WTC11 (cell line): ENCODE measurements at regions not wholly inside any gene's neighbourhood (a gene's known extent, or its start where the extent isn't known, plus 50 kb on each side); places are given as distances from the start of the nearest gene placed in this dataset.

Source experiments
- ATAC-seq: fragments of 200-7000 bp; cut with Tn5 transposase; 2 replicates; pipeline ENCODE4 v1.10.0; 2021; ENCODE audit warnings: mild to moderate bottlenecking, moderate library complexity
- CTCF ChIA-PET: fragments of 300-600 bp; sonication (Branson Sonifier 250); formaldehyde crosslinking; loops from one replicate; lab custom pipeline; 2021; ENCODE audit warnings: antibody characterized with exemption; lab: Charles Lee
- POLR2A ChIA-PET: fragments of 350-600 bp; sonication (Branson Sonifier 250); formaldehyde crosslinking; loops from one replicate; lab custom pipeline; 2021; ENCODE audit warnings: antibody characterized with exemption; lab: Charles Lee
- DNase-seq: peaks from one replicate; pipeline ENCODE4 v3.0.0; 2021; ENCODE audit warnings: low spot score
- H3K27ac Mint-ChIP-seq: 2 replicates; pipeline ENCODE4 v1.8.0; 2021; ENCODE audit warnings: mixed read lengths
- H3K27me3 Mint-ChIP-seq: 2 replicates; pipeline ENCODE4 v1.8.0; 2021; ENCODE audit warnings: low read depth, mild to moderate bottlenecking, moderate library complexity, mixed read lengths
- H3K36me3 Mint-ChIP-seq: 2 replicates; pipeline ENCODE4 v1.8.0; 2021; ENCODE audit warnings: mixed read lengths
- H3K4me1 Mint-ChIP-seq: 2 replicates; pipeline ENCODE4 v1.8.0; 2022; ENCODE audit warnings: mixed read lengths
- H3K4me3 Mint-ChIP-seq: 2 replicates; pipeline ENCODE4 v1.8.0; 2021; ENCODE audit warnings: mild to moderate bottlenecking, moderate library complexity, mixed read lengths
- H3K9me3 Mint-ChIP-seq: 2 replicates; pipeline ENCODE4 v1.8.0; 2021; ENCODE audit warnings: mixed read lengths
- HMGA2 ChIP-seq: fragments of 250-450 bp; sonication (Bioruptor Pico); IDR thresholded peaks from 2 replicates; pipeline ENCODE4 v1.4.0; 2021; ENCODE audit warnings: mild to moderate bottlenecking, moderate library complexity
- NFATC4 ChIP-seq: fragments of 250-450 bp; sonication (Bioruptor Pico); IDR thresholded peaks from 2 replicates; pipeline ENCODE4 v1.9.0; 2021; ENCODE audit warnings: mild to moderate bottlenecking
- NR1H2 ChIP-seq: sonication (generic); formaldehyde crosslinking; IDR thresholded peaks from 2 replicates; pipeline ENCODE4 v1.9.0; 2021; ENCODE audit warnings: mild to moderate bottlenecking, moderate library complexity, missing genetic modification reagents
- PRRX2 ChIP-seq: fragments of 250-450 bp; sonication (Bioruptor Pico); IDR thresholded peaks from 2 replicates; pipeline ENCODE4 v1.8.0; 2021; ENCODE audit warnings: mild to moderate bottlenecking
- RELA ChIP-seq: sonication (generic); formaldehyde crosslinking; IDR thresholded peaks from 2 replicates; pipeline ENCODE4 v1.8.1; 2022; ENCODE audit warnings: missing genetic modification reagents, mild to moderate bottlenecking, borderline replicate concordance
- RORB ChIP-seq: fragments of 250-450 bp; sonication (Bioruptor Pico); IDR thresholded peaks from 2 replicates; pipeline ENCODE4 v1.9.0; 2021; ENCODE audit warnings: mild to moderate bottlenecking
- SMAD4 ChIP-seq: sonication (generic); formaldehyde crosslinking; IDR thresholded peaks from 2 replicates; pipeline ENCODE4 v1.8.0; 2022; ENCODE audit warnings: mild to moderate bottlenecking, missing genetic modification reagents
- TEAD1 ChIP-seq: sonication (generic); formaldehyde crosslinking; IDR thresholded peaks from 2 replicates; pipeline ENCODE4 v1.8.0; 2022; ENCODE audit warnings: mild to moderate bottlenecking, missing genetic modification reagents
- ZNF317 ChIP-seq: sonication (generic); formaldehyde crosslinking; IDR thresholded peaks from 2 replicates; pipeline ENCODE4 v1.8.1; 2023; ENCODE audit warnings: low read depth, mild to moderate bottlenecking, moderate library complexity, missing genetic modification reagents, borderline replicate concordance
- ZNF671 ChIP-seq: fragments of 250-450 bp; sonication (Bioruptor Pico); IDR thresholded peaks from 2 replicates; pipeline ENCODE4 v1.8.0; 2021; ENCODE audit warnings: mild to moderate bottlenecking
- TF ChIP-seq, protein P1 (sequence below): fragments of 250-450 bp; sonication (Bioruptor Pico); conservative IDR thresholded peaks from 2 replicates; pipeline ENCODE4 v1.9.0; 2021; ENCODE audit warnings: mild to moderate bottlenecking
- TF ChIP-seq, protein P2 (sequence below): fragments of 200-600 bp; IDR thresholded peaks from 2 replicates; pipeline ENCODE4 v1.8.0; 2022; ENCODE audit warnings: antibody characterized with exemption
- TF ChIP-seq, protein P3 (sequence below): sonication (generic); formaldehyde crosslinking; IDR thresholded peaks from 2 replicates; pipeline ENCODE4 v1.8.0; 2022; ENCODE audit warnings: mild to moderate bottlenecking, missing genetic modification reagents
- TF ChIP-seq, protein P4 (sequence below): sonication (generic); formaldehyde crosslinking; IDR thresholded peaks from 2 replicates; pipeline ENCODE4 v1.8.0; 2023; ENCODE audit warnings: mild to moderate bottlenecking, missing genetic modification reagents
- TF ChIP-seq, protein P5 (sequence below): sonication (generic); formaldehyde crosslinking; IDR thresholded peaks from 2 replicates; pipeline ENCODE4 v1.8.0; 2022; ENCODE audit warnings: mild to moderate bottlenecking, missing genetic modification reagents
- TF ChIP-seq, protein P6 (sequence below): sonication (generic); formaldehyde crosslinking; IDR thresholded peaks from 2 replicates; pipeline ENCODE4 v1.8.1; 2022; ENCODE audit warnings: low read depth, mild to moderate bottlenecking, moderate library complexity, missing genetic modification reagents, borderline replicate concordance
- TF ChIP-seq, protein P7 (sequence below): fragments of 250-450 bp; sonication (Bioruptor Pico); IDR thresholded peaks from 2 replicates; pipeline ENCODE4 v2.1.2; 2022; ENCODE audit warnings: mild to moderate bottlenecking, moderate library complexity

DNA sequence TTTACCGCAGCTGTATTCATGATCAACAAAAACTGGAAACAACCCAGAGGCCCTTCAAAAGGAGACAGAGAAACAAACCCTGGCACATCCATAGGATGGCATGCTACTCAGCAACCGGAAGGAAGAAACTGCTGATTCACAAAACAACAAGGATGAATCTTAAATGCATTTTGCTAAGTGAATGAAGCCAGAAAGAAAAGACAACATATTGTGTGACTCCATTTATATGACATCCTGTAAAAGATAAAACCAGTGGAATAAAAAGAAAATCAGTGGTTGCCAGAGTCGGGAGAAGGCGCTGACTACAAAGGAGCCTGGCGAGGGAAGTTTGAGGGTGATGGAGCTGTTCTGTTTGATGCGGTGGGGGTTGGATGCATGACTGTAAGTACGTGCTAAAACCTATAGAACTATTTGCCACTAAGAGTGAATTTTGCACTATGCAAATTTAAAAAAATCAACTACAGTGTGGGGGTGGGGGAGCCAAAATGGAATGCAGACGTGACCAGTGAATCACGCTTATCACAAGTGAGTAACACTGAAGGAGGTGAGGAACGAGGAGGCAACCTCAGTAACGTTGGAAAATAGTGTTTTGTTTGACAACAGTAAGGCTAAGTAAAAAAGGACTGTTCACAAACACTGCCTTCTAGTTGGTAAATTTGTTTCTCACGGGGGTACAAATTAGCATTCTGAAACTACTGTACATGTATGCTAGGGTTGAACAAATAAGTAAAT, 108.9 kb downstream of the INHBB start (continued):
- TF ChIP-seq, protein P1, sequence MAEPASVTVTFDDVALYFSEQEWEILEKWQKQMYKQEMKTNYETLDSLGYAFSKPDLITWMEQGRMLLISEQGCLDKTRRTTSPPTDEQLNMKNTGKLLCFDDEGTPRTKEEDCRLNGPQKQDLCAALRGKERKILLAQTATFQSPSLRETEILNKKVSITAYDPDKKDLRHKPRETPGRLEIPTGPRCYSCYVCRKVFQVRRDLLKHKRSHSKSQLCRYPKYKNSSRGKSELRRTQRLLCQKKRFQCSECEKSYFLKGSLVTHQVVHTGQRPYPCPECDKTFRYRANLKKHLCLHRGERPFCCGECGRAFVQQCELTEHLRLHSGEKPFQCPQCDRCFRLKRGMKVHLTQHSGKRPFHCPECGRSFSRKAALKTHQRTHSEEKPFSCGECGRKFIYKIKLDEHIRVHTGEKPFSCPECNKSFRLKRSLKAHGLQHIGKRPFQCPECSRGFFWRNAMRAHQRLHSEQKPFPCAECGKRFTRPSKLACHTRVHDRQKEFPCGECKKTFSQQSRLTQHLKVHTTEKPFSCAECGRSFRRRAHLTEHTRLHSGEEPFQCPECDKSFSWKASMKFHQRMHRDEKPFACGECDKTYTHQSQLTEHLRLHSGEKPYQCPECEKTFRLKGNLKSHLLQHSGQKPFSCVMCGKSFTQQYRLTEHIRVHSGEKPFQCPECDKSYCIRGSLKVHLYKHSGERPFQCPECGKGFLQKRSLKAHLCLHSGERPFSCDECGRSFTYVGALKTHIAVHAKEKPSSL (CRISPR knock-in tag), result no peak
- TF ChIP-seq RORB (CRISPR knock-in tag), result no peak

DNA sequence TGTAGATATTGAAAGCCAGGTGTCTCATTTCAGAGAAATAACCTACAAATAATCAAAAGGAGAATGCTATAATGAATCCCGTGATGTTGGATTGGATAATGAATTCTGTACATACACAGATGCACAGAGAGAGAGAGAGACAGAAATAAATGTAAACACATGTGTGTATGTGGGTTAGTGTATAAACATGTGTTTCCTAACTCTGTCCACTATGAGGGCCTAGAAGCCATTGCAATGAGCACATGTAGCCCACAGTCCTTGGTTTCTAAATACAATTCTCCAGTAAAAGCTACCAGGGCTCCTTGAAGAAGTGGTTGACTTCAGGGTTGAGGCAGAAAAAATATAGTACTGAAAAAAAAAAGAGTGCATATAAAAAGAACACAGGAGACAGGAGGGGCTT, 109.5 kb downstream of the INHBB start:
- CTCF ChIA-PET, result no interaction called here
- H3K9me3 Mint-ChIP-seq, result peaks cover 17% of the 10 kb centered on the region

DNA sequence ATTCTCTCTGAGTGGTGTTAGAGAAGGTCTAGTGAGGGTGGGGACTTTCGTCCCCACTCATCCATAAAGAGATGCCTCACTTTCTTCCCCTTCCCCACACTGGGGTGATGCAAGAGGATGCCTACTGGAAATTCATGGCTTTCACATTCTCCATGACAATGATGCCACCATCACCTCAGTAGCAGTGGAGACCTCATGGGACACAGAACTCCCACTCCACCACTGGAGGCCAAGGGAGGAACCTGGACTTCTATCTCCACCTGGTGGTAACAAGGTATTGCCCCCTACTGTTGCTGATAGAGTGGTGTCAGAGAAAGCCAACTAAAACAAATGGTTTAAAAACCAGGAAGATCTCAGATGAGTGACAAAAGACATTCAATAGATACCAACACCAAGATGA, 110.9 kb downstream of the INHBB start:
- Mint-ChIP-seq H3K27me3 (peaks cover 89% of the 10 kb centered on the region), H3K9me3 (peaks cover 17% of the 10 kb centered on the region), H3K4me1 (no peaks in the 10 kb centered on the region), H3K36me3 (peaks cover 6% of the 10 kb centered on the region; the same call in 1 of the 2 replicates), H3K4me3 (no peak overlapping the region), H3K27ac (no peak overlapping the region)
- ATAC-seq (peak; percentile 84), DNase-seq (no peak)
- no peak for TF ChIP-seq TEAD1
- TF ChIP-seq, protein P2, sequence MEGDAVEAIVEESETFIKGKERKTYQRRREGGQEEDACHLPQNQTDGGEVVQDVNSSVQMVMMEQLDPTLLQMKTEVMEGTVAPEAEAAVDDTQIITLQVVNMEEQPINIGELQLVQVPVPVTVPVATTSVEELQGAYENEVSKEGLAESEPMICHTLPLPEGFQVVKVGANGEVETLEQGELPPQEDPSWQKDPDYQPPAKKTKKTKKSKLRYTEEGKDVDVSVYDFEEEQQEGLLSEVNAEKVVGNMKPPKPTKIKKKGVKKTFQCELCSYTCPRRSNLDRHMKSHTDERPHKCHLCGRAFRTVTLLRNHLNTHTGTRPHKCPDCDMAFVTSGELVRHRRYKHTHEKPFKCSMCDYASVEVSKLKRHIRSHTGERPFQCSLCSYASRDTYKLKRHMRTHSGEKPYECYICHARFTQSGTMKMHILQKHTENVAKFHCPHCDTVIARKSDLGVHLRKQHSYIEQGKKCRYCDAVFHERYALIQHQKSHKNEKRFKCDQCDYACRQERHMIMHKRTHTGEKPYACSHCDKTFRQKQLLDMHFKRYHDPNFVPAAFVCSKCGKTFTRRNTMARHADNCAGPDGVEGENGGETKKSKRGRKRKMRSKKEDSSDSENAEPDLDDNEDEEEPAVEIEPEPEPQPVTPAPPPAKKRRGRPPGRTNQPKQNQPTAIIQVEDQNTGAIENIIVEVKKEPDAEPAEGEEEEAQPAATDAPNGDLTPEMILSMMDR, result peak; percentile 41; the same call in 1 of the 2 replicates
- ChIA-PET POLR2A (no interaction called here), CTCF (no interaction called here)

More for the DNA sequence above, 109.5 kb downstream of the INHBB start:
- no peak overlapping the region for H3K27ac Mint-ChIP-seq
- DNase-seq (no peak), ATAC-seq (no peak)
- peaks cover 82% of the 10 kb centered on the region for H3K27me3 Mint-ChIP-seq
- H3K4me3 Mint-ChIP-seq, result no peak overlapping the region
- H3K4me1 Mint-ChIP-seq, result no peaks in the 10 kb centered on the region
- POLR2A ChIA-PET, result no interaction called here
- peaks cover 6% of the 10 kb centered on the region; the same call in 1 of the 2 replicates for H3K36me3 Mint-ChIP-seq
- TF ChIP-seq, protein P3, sequence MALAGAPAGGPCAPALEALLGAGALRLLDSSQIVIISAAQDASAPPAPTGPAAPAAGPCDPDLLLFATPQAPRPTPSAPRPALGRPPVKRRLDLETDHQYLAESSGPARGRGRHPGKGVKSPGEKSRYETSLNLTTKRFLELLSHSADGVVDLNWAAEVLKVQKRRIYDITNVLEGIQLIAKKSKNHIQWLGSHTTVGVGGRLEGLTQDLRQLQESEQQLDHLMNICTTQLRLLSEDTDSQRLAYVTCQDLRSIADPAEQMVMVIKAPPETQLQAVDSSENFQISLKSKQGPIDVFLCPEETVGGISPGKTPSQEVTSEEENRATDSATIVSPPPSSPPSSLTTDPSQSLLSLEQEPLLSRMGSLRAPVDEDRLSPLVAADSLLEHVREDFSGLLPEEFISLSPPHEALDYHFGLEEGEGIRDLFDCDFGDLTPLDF (CRISPR knock-in tag), result no peak
- TF ChIP-seq HMGA2 (no peak), ZNF317 (no peak), NR1H2 (CRISPR knock-in tag) (no peak)

DNA sequence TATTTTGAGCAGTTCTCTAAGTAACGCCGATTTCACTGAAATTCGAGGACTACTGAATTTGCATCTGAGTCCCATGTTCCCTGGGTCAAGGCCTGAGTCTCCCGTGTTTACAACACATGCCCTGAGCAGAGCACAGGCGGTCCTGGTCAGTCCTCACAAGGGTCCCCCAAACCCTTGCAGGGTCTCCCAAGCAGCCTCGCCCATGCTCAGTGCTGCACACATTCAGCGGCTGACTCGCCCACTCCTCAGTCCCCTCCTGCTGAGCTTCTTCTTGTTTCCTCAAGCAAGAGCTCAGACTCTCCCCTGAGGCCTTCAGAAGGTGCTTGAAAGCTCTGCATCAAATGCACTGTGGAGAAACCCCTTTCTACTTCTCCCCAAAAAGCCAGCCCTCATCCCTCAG, 114.6 kb downstream of the INHBB start:
- CTCF ChIA-PET, result interaction anchor here (1.9 kb wide), 1 partner anchor 117 kb away, joined by 7 read pairs; no protein-coding TSS in a partner anchor
- peaks cover 92% of the 10 kb centered on the region for H3K27me3 Mint-ChIP-seq
- peaks cover 4% of the 10 kb centered on the region for H3K4me1 Mint-ChIP-seq
- no peak overlapping the region for H3K4me3 Mint-ChIP-seq
- DNase-seq (no peak), ATAC-seq (no peak)
- H3K9me3 Mint-ChIP-seq, result peaks cover 17% of the 10 kb centered on the region
- H3K36me3 Mint-ChIP-seq, result peaks cover 6% of the 10 kb centered on the region; the same call in 1 of the 2 replicates
- H3K27ac Mint-ChIP-seq, result no peak overlapping the region
- POLR2A ChIA-PET, result no interaction called here
- TF ChIP-seq, protein P4, sequence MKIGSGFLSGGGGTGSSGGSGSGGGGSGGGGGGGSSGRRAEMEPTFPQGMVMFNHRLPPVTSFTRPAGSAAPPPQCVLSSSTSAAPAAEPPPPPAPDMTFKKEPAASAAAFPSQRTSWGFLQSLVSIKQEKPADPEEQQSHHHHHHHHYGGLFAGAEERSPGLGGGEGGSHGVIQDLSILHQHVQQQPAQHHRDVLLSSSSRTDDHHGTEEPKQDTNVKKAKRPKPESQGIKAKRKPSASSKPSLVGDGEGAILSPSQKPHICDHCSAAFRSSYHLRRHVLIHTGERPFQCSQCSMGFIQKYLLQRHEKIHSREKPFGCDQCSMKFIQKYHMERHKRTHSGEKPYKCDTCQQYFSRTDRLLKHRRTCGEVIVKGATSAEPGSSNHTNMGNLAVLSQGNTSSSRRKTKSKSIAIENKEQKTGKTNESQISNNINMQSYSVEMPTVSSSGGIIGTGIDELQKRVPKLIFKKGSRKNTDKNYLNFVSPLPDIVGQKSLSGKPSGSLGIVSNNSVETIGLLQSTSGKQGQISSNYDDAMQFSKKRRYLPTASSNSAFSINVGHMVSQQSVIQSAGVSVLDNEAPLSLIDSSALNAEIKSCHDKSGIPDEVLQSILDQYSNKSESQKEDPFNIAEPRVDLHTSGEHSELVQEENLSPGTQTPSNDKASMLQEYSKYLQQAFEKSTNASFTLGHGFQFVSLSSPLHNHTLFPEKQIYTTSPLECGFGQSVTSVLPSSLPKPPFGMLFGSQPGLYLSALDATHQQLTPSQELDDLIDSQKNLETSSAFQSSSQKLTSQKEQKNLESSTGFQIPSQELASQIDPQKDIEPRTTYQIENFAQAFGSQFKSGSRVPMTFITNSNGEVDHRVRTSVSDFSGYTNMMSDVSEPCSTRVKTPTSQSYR (CRISPR knock-in tag), result no peak
- TF ChIP-seq, protein P5, sequence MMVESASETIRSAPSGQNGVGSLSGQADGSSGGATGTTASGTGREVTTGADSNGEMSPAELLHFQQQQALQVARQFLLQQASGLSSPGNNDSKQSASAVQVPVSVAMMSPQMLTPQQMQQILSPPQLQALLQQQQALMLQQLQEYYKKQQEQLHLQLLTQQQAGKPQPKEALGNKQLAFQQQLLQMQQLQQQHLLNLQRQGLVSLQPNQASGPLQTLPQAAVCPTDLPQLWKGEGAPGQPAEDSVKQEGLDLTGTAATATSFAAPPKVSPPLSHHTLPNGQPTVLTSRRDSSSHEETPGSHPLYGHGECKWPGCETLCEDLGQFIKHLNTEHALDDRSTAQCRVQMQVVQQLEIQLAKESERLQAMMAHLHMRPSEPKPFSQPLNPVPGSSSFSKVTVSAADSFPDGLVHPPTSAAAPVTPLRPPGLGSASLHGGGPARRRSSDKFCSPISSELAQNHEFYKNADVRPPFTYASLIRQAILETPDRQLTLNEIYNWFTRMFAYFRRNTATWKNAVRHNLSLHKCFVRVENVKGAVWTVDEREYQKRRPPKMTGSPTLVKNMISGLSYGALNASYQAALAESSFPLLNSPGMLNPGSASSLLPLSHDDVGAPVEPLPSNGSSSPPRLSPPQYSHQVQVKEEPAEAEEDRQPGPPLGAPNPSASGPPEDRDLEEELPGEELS, result no peak
- TF ChIP-seq PRRX2 (CRISPR knock-in tag), result no peak
- TF ChIP-seq NFATC4 (CRISPR knock-in tag), result no peak
- no peak for TF ChIP-seq ZNF671 (CRISPR knock-in tag)
- TF ChIP-seq, protein P6, sequence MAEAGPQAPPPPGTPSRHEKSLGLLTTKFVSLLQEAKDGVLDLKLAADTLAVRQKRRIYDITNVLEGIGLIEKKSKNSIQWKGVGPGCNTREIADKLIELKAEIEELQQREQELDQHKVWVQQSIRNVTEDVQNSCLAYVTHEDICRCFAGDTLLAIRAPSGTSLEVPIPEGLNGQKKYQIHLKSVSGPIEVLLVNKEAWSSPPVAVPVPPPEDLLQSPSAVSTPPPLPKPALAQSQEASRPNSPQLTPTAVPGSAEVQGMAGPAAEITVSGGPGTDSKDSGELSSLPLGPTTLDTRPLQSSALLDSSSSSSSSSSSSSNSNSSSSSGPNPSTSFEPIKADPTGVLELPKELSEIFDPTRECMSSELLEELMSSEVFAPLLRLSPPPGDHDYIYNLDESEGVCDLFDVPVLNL (CRISPR knock-in tag), result no peak
- TF ChIP-seq, protein P7, sequence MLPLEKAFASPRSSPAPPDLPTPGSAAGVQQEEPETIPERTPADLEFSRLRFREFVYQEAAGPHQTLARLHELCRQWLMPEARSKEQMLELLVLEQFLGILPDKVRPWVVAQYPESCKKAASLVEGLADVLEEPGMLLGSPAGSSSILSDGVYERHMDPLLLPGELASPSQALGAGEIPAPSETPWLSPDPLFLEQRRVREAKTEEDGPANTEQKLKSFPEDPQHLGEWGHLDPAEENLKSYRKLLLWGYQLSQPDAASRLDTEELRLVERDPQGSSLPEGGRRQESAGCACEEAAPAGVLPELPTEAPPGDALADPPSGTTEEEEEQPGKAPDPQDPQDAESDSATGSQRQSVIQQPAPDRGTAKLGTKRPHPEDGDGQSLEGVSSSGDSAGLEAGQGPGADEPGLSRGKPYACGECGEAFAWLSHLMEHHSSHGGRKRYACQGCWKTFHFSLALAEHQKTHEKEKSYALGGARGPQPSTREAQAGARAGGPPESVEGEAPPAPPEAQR (CRISPR knock-in tag), result no peak
- TF ChIP-seq RELA, result no peak
- TF ChIP-seq SMAD4 (CRISPR knock-in tag), result no peak
